OCI-LY1 (cell line): ENCODE measurements at regions not wholly inside any gene's neighbourhood (a gene's known extent, or its start where the extent isn't known, plus 50 kb on each side); places are given as distances from the start of the nearest gene placed in this dataset.

Experiments used
- H2AFZ ChIP-seq: fragments of 200-600 bp; sonication (generic), shearing (Covaris generic); 2 replicates; pipeline ENCODE4 v1.6.0; 2014; ENCODE audit warnings: antibody characterized with exemption, mild to moderate bottlenecking, low read length
- H3F3A ChIP-seq: fragments of 200-600 bp; sonication (generic), shearing (Covaris generic); 2 replicates; pipeline ENCODE4 v1.6.0; 2014; ENCODE audit warnings: mild to moderate bottlenecking, antibody characterized with exemption, low read length, moderate library complexity; ENCODE audit not compliant: insufficient read depth
- H3K27ac ChIP-seq: fragments of 200-600 bp; sonication (generic); 2 replicates; pipeline ENCODE4 v1.5.1; 2014; ENCODE audit warnings: low read length, mixed run types, mild to moderate bottlenecking, low read depth; ENCODE audit not compliant: poor library complexity, severe bottlenecking
- H3K27me3 ChIP-seq: fragments of 200-600 bp; sonication (generic); 2 replicates; pipeline ENCODE4 v1.6.0; 2014; ENCODE audit warnings: antibody characterized with exemption, mild to moderate bottlenecking, low read length, moderate library complexity; ENCODE audit not compliant: insufficient read depth
- H3K36me3 ChIP-seq: fragments of 200-600 bp; sonication (generic); 2 replicates; pipeline ENCODE4 v1.6.1; 2014; ENCODE audit warnings: mild to moderate bottlenecking, antibody characterized with exemption, low read length, moderate library complexity, mixed read lengths; ENCODE audit not compliant: insufficient read depth
- H3K4me1 ChIP-seq: fragments of 200-600 bp; sonication (generic); 2 replicates; pipeline ENCODE4 v1.5.1; 2014; ENCODE audit warnings: mild to moderate bottlenecking, low read length, moderate library complexity; ENCODE audit not compliant: insufficient read depth, severe bottlenecking
- H3K4me2 ChIP-seq: fragments of 200-600 bp; sonication (generic), shearing (Covaris generic); 2 replicates; pipeline ENCODE4 v1.6.1; 2014; ENCODE audit warnings: low read length
- H3K4me3 ChIP-seq: fragments of 200-600 bp; sonication (generic); 2 replicates; pipeline ENCODE4 v1.5.1; 2014; ENCODE audit warnings: low read length, low read depth, mild to moderate bottlenecking, mixed read lengths; ENCODE audit not compliant: poor library complexity, severe bottlenecking
- H3K79me2 ChIP-seq: fragments of 200-600 bp; shearing (Covaris generic); 2 replicates; pipeline ENCODE4 v1.6.1; 2016; ENCODE audit warnings: mixed run types, low read length, mixed read lengths; ENCODE audit not compliant: insufficient read depth
- H3K9ac ChIP-seq: fragments of 200-600 bp; sonication (generic), shearing (Covaris generic); 2 replicates; pipeline ENCODE4 v1.6.1; 2014; ENCODE audit warnings: mild to moderate bottlenecking, low read length, mixed read lengths
- H3K9me2 ChIP-seq: fragments of 200-600 bp; sonication (generic), shearing (Covaris generic); 2 replicates; pipeline ENCODE4 v1.6.1; 2014; ENCODE audit warnings: low read depth, mild to moderate bottlenecking, low read length, mixed read lengths
- H3K9me3 ChIP-seq: fragments of 200-600 bp; shearing (Covaris generic); 2 replicates; pipeline ENCODE4 v1.6.1; 2014; ENCODE audit warnings: low read length, mixed read lengths
- H4K20me1 ChIP-seq: fragments of 200-600 bp; sonication (generic), shearing (Covaris generic); 2 replicates; pipeline ENCODE4 v1.6.0; 2016; ENCODE audit warnings: mild to moderate bottlenecking, low read length; ENCODE audit not compliant: insufficient read depth
- EZH2 ChIP-seq: fragments of 200-600 bp; sonication (generic), shearing (Covaris generic); IDR thresholded peaks from 2 replicates; pipeline ENCODE4 v1.8.0; 2017; ENCODE audit warnings: borderline replicate concordance, mixed run types, mild to moderate bottlenecking, antibody characterized with exemption, low read length, moderate library complexity, mixed read lengths
- TF ChIP-seq, protein P1 (sequence below): fragments of 200-600 bp; sonication (generic), shearing (Covaris generic); IDR thresholded peaks from 2 replicates; pipeline ENCODE4 v1.5.1; 2017; ENCODE audit warnings: mild to moderate bottlenecking, antibody characterized with exemption, low read length, moderate library complexity, mixed read lengths

DNA sequence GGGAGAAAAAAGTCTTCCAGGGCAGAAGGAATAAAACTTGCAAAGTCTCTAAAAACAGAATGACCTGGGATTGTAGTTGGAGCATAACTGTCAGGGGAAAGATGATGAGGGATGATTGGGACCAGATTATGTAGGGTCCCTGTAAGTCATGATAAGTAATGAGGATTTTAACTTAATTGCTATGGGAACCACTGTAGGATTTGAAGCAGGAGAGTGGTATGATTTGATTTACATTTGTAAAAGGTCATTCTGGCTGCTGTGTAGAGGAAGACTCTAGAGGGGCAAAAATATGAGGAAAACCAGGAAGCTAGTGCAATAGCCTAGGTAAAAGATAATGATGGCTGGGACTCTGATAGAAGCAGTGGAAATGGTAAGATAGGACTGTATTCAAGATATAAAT lies 900.2 kb downstream of the DIAPH3 start:
- H3K4me2 ChIP-seq, result no peak overlapping the region
- H3K36me3 ChIP-seq, result no peaks in the 10 kb centered on the region
- H3K27me3 ChIP-seq, result no peaks in the 10 kb centered on the region
- H3F3A ChIP-seq, result no peaks in the 10 kb centered on the region
- H3K9me3 ChIP-seq, result no peaks in the 10 kb centered on the region
- TF ChIP-seq, protein P1, sequence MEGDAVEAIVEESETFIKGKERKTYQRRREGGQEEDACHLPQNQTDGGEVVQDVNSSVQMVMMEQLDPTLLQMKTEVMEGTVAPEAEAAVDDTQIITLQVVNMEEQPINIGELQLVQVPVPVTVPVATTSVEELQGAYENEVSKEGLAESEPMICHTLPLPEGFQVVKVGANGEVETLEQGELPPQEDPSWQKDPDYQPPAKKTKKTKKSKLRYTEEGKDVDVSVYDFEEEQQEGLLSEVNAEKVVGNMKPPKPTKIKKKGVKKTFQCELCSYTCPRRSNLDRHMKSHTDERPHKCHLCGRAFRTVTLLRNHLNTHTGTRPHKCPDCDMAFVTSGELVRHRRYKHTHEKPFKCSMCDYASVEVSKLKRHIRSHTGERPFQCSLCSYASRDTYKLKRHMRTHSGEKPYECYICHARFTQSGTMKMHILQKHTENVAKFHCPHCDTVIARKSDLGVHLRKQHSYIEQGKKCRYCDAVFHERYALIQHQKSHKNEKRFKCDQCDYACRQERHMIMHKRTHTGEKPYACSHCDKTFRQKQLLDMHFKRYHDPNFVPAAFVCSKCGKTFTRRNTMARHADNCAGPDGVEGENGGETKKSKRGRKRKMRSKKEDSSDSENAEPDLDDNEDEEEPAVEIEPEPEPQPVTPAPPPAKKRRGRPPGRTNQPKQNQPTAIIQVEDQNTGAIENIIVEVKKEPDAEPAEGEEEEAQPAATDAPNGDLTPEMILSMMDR, result no peak
- no peak for TF ChIP-seq EZH2
- H4K20me1 ChIP-seq, result no peaks in the 10 kb centered on the region
- no peak overlapping the region for H3K9ac ChIP-seq
- H3K79me2 ChIP-seq, result no peaks in the 10 kb centered on the region
- H3K9me2 ChIP-seq, result no peaks in the 10 kb centered on the region
- no peak overlapping the region for H3K27ac ChIP-seq
- no peak overlapping the region for H3K4me3 ChIP-seq
- no peaks in the 10 kb centered on the region for H3K4me1 ChIP-seq
- no peak overlapping the region for H2AFZ ChIP-seq

GRCh38 chr13:59266478-59267063 lies 897.2 kb downstream of the DIAPH3 start:
- H3F3A ChIP-seq, result no peaks in the 10 kb centered on the region
- no peak overlapping the region for H2AFZ ChIP-seq
- H3K4me3 ChIP-seq, result no peak overlapping the region
- no peaks in the 10 kb centered on the region for H3K79me2 ChIP-seq
- H3K4me2 ChIP-seq, result no peak overlapping the region
- H3K27me3 ChIP-seq, result no peaks in the 10 kb centered on the region
- H3K4me1 ChIP-seq, result no peaks in the 10 kb centered on the region
- TF ChIP-seq EZH2, result no peak
- TF ChIP-seq, protein P1, result no peak
- no peaks in the 10 kb centered on the region for H4K20me1 ChIP-seq
- H3K9ac ChIP-seq, result no peak overlapping the region
- H3K36me3 ChIP-seq, result no peaks in the 10 kb centered on the region
- no peak overlapping the region for H3K27ac ChIP-seq
- no peaks in the 10 kb centered on the region for H3K9me3 ChIP-seq
- H3K9me2 ChIP-seq, result no peaks in the 10 kb centered on the region

- no peak overlapping the region for H3K9ac ChIP-seq
- H3K79me2 ChIP-seq, result no peaks in the 10 kb centered on the region
- H3K4me3 ChIP-seq, result no peak overlapping the region
- no peaks in the 10 kb centered on the region for H4K20me1 ChIP-seq
- no peaks in the 10 kb centered on the region for H3K4me1 ChIP-seq
- H3K4me2 ChIP-seq, result no peak overlapping the region
- TF ChIP-seq EZH2, result no peak
- TF ChIP-seq, protein P1, result no peak
- H3K27me3 ChIP-seq, result no peaks in the 10 kb centered on the region
- no peak overlapping the region for H2AFZ ChIP-seq
- no peak overlapping the region for H3K27ac ChIP-seq
- H3K9me2 ChIP-seq, result no peaks in the 10 kb centered on the region
- no peaks in the 10 kb centered on the region for H3K36me3 ChIP-seq
- H3K9me3 ChIP-seq, result no peaks in the 10 kb centered on the region
- no peaks in the 10 kb centered on the region for H3F3A ChIP-seq
Measured at GRCh38 chr13:59269476-59269875, 894.3 kb downstream of the DIAPH3 start.
